ENCODE measurements at regions not wholly inside any gene's neighbourhood (a gene's known extent, or its start where the extent isn't known, plus 50 kb on each side); places are given as distances from the start of the nearest gene placed in this dataset.

DNA sequence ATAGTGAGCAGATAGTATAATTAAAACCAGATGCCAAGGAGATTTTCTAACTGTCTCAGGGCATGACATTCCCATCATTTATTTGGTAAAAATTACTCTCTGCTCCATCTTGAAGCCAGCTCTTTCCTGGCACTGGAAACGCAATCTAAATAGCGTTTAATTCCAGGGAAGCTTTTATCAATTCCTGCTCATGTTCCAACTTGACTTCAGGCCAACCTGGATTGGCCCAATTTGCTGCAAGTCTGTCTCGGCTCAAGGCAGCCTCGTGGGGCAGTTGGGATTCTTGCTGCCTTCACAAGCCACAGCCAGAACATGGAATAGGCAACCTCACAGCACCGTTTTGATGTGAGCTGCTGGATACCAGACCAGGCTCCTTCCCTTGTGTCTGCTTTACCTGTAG is 1255.9 kb downstream of the TBC1D22A start:
- intact Hi-C loops (cut with micrococcal nuclease; ENCODE audit: unreplicated experiment), result no loop called here
- no peak overlapping the region for H3K4me3 ChIP-seq (ENCODE audit: low read depth in 2 of 2, low read length in 2 of 2)
- ChIA-PET CTCF (no interaction called here), POLR2A (no interaction called here)
- no peaks in the 10 kb centered on the region for H3K36me3 ChIP-seq (ENCODE audit: control insufficient read depth, insufficient read depth, low read length)
- no TSS peak for BruUV-seq (replicated peaks)
- H3K27me3 ChIP-seq (ENCODE audit: control insufficient read depth, insufficient read depth, low read length), result no peaks in the 10 kb centered on the region; the same call in 1 of the 2 replicates
- H3K4me1 ChIP-seq (ENCODE audit: control insufficient read depth, insufficient read depth, low read length), result no peaks in the 10 kb centered on the region
- H3K9me3 ChIP-seq (ENCODE audit: control insufficient read depth, insufficient read depth, low read depth, low read length), result no peaks in the 10 kb centered on the region
- TF ChIP-seq POLR2AphosphoS5 (IDR thresholded peaks at IDR 0.05; ENCODE audit: low read depth, low read length) (no peak), SIN3A (IDR thresholded peaks at IDR 0.05; ENCODE audit: borderline replicate concordance, insufficient read depth, low read depth, low read length) (no peak), TCF7L2 (IDR thresholded peaks at IDR 0.05; ENCODE audit: low read depth, low read length) (no peak)
- TF ChIP-seq, protein P1, sequence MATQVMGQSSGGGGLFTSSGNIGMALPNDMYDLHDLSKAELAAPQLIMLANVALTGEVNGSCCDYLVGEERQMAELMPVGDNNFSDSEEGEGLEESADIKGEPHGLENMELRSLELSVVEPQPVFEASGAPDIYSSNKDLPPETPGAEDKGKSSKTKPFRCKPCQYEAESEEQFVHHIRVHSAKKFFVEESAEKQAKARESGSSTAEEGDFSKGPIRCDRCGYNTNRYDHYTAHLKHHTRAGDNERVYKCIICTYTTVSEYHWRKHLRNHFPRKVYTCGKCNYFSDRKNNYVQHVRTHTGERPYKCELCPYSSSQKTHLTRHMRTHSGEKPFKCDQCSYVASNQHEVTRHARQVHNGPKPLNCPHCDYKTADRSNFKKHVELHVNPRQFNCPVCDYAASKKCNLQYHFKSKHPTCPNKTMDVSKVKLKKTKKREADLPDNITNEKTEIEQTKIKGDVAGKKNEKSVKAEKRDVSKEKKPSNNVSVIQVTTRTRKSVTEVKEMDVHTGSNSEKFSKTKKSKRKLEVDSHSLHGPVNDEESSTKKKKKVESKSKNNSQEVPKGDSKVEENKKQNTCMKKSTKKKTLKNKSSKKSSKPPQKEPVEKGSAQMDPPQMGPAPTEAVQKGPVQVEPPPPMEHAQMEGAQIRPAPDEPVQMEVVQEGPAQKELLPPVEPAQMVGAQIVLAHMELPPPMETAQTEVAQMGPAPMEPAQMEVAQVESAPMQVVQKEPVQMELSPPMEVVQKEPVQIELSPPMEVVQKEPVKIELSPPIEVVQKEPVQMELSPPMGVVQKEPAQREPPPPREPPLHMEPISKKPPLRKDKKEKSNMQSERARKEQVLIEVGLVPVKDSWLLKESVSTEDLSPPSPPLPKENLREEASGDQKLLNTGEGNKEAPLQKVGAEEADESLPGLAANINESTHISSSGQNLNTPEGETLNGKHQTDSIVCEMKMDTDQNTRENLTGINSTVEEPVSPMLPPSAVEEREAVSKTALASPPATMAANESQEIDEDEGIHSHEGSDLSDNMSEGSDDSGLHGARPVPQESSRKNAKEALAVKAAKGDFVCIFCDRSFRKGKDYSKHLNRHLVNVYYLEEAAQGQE (IDR thresholded peaks at IDR 0.05; ENCODE audit: insufficient read depth in 1 of 2, low read depth in 2 of 2, low read length in 1 of 2), result no peak
- TF ChIP-seq, protein P2, sequence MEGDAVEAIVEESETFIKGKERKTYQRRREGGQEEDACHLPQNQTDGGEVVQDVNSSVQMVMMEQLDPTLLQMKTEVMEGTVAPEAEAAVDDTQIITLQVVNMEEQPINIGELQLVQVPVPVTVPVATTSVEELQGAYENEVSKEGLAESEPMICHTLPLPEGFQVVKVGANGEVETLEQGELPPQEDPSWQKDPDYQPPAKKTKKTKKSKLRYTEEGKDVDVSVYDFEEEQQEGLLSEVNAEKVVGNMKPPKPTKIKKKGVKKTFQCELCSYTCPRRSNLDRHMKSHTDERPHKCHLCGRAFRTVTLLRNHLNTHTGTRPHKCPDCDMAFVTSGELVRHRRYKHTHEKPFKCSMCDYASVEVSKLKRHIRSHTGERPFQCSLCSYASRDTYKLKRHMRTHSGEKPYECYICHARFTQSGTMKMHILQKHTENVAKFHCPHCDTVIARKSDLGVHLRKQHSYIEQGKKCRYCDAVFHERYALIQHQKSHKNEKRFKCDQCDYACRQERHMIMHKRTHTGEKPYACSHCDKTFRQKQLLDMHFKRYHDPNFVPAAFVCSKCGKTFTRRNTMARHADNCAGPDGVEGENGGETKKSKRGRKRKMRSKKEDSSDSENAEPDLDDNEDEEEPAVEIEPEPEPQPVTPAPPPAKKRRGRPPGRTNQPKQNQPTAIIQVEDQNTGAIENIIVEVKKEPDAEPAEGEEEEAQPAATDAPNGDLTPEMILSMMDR (IDR thresholded peaks at IDR 0.05), result no peak
- in situ Hi-C loops (cut with HindIII; ENCODE audit: low pct_unique_long_range_greater_than_20kb, low sequenced_read_pairs), result no loop called here
- DNase-seq (ENCODE audit: low read depth, low spot score) (no peak), ATAC-seq (no peak)
- H3K27ac ChIP-seq (ENCODE audit: low read length), result no peak overlapping the region

DNA sequence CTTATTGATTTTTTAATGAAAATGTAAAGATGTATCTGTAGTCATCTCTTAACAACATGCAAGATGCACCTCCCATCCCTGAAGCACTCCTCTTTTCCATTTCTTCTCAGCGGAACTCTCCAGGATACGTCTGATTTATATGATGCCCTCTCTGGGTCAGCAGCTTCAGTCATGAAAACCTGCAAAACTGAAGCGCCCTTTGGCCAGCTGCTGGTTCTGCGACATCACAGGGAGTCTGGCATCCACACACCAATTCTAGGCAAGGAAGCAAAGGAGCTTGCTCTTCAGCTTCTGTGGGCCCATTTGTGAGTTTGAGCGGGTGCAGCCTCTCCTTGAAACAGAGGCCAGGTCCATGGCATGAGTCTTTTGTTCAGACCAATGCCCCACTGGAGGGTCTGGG is 1253.3 kb downstream of the TBC1D22A start:
- intact Hi-C loops (cut with micrococcal nuclease; ENCODE audit: unreplicated experiment), result no loop called here
- no peaks in the 10 kb centered on the region for H3K4me1 ChIP-seq (ENCODE audit: control insufficient read depth, insufficient read depth, low read length)
- ChIA-PET CTCF (no interaction called here), POLR2A (no interaction called here)
- ATAC-seq (no peak), DNase-seq (ENCODE audit: low read depth, low spot score) (no peak)
- in situ Hi-C loops (cut with HindIII; ENCODE audit: low pct_unique_long_range_greater_than_20kb, low sequenced_read_pairs), result no loop called here
- no peak for TF ChIP-seq SIN3A (IDR thresholded peaks at IDR 0.05; ENCODE audit: borderline replicate concordance, insufficient read depth, low read depth, low read length)
- TF ChIP-seq, protein P1 (IDR thresholded peaks at IDR 0.05; ENCODE audit: insufficient read depth in 1 of 2, low read depth in 2 of 2, low read length in 1 of 2), result no peak
- H3K27ac ChIP-seq (ENCODE audit: low read length), result no peak overlapping the region
- no peaks in the 10 kb centered on the region for H3K36me3 ChIP-seq (ENCODE audit: control insufficient read depth, insufficient read depth, low read length)
- no peaks in the 10 kb centered on the region for H3K27me3 ChIP-seq (ENCODE audit: control insufficient read depth, insufficient read depth, low read length)
- BruUV-seq (replicated peaks), result no TSS peak
- no peak overlapping the region for H3K4me3 ChIP-seq (ENCODE audit: low read depth in 2 of 2, low read length in 2 of 2)
- no peaks in the 10 kb centered on the region for H3K9me3 ChIP-seq (ENCODE audit: control insufficient read depth, insufficient read depth, low read depth, low read length)

Measured in Panc1 (cell line).